NCI-H748 (cell line): ENCODE measurements at regions not wholly inside any gene's neighbourhood (a gene's known extent, or its start where the extent isn't known, plus 50 kb on each side); places are given as distances from the start of the nearest gene placed in this dataset.
"Not testable (repeated sequence)": the region's sequence is repeated elsewhere in the genome, so short reads cannot be mapped to it uniquely, and the experiment has no call there.

ENCODE experiments used
- DNase-seq: peaks from one replicate; lab custom pipeline; 2025; ENCODE audit not compliant: unreplicated experiment; lab: John Stamatoyannopoulos, UW

GRCh38 chr14:87261621-87262020 is 731.4 kb downstream of the GALC start:
- no peak for DNase-seq

GRCh38 chr14:87260460-87260859 is 732.5 kb downstream of the GALC start:
- peak; percentile 20 for DNase-seq

- DNase-seq, result no peak
These were observed 735.6 kb downstream of the GALC start for GRCh38 chr14:87257421-87257820.

GRCh38 chr14:87255058-87255457 is 737.9 kb downstream of the GALC start:
- no peak for DNase-seq

- DNase-seq, result no peak
These were observed 738.6 kb downstream of the GALC start for GRCh38 chr14:87254331-87254874.

GRCh38 chr14:87253791-87254190 is 739.2 kb downstream of the GALC start:
- not testable (repeated sequence) for DNase-seq

DNA sequence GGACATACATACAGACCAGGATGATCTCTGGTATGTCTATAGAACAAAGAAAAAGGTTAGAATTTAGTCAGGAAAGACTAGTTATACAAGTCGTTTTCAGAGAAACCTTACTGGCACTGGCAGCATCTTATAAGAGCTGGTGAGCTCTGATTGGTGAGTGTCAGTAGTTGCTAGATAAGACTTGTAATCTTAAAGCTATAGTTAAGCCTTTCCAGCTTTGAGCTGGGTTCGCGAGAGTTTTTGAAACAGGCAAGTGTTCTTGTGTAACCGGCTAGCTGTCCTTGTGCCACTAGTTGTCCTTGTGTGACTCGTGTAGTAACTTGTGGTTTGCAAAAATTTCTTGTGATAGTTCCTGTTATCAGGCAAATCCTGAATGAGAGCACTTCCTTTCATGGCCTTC is 740.9 kb downstream of the GALC start:
- no peak for DNase-seq

- DNase-seq, result peak; percentile 16
These were observed 742.0 kb downstream of the GALC start for GRCh38 chr14:87251011-87251410.

DNA sequence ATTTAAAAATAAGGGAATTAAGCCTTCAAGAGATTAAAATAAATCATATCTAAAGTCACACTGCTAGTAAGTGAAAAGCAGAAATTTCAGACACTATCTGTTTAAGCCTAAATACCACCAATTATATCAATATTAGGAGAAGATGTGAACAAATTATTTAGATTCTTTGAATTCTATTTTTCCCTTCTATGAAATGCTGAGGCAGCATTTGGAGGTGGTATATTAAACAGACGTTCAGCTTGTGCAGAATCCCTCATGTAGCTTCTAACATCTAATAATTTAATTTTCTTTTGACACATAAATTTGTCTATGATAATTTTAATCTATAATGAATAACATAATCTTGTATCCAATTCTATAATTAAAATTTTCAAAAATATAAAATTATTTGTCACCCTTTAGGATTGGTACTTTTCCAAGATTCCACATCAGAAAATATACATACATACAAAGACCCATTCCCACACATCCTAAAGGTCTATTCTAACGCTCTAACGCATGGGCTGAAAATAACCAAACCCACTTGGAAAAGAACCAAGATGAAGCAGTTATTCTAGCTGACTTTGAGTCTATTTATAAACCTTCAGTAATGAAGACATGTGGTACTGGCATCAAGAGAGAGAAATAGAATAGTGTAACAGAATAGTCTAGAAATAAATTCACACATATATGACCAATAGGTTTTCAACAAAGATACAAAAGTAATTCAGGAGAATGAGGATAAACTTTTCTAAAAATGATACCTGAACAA is 751.8 kb downstream of the GALC start:
- DNase-seq, result no peak

GRCh38 chr14:87240319-87240718 is 752.7 kb downstream of the GALC start:
- DNase-seq, result not testable (repeated sequence)

- DNase-seq, result no peak
These were observed 759.1 kb downstream of the GALC start for GRCh38 chr14:87233806-87234384.

GRCh38 chr14:87233266-87233665 is 759.7 kb downstream of the GALC start:
- DNase-seq, result no peak

DNA sequence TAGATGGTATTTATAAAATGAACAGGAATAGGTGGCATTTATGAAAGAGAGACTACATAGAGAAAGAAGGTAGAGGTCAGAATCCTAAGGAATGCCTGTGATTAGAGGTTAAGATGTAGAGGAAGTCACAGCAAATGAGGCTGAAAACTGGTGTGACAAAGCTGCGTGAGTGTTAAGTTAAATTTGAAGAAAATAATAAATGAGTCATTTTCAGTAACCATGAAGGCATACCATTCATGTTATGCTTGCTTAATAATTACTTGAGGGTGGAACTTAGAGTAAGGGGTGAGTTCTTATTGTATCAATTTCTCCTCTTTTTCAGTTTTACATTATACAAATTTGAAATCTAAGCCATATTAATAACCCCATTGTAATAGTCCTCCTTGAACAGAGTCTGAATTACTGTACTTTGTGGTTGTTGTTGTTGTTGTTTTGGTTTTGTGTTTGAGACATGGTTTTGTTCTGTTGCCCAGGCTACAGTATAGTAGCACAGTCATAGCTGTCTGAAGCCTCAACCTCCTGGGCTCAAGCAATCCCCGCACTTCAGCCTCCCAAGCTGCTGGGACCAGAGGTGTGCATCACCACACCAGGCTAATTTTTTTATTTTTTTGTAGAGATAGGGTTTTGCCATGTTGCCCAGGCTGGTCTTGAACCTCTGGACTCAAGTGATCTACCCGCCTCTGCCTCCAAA is 761.5 kb downstream of the GALC start:
- no peak for DNase-seq

DNA sequence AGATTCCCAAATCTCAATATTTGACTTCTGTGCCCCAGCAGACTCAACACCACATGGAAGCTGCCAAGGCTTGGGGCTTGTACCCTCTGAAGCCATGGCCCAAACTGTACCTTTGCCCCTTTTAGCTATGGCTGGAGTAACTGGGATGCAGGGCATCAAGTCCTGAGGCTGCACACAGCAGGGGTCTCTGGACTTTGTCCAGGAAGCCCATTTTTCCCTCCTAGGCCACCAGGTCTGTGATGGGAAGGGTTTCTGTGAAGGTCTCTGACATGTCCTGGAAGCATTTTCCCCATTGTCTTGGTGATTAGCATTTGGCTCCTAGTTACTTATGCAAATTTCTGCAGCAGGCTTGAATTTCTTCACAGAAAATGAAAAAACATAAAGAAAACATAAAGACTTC is 762.3 kb downstream of the GALC start:
- no peak for DNase-seq

DNA sequence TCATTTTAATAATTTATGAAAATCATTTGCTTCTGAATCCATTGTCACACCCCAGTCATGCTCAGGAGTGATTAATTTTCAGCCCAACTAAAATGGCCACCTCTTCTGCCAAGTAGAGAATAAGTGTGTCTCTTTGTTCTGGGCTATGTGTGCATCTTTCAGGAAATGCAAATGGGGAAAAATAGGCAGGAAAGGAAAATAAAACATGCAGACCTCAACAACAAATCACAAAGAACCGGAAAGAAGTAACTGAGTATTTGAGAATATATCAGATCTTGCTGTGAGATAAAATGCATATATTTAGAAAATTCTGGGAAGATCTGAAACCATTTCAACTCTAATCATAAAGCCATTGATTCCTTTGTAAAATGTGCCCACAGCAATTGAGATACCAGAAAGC is 763.9 kb downstream of the GALC start:
- DNase-seq, result no peak

DNA sequence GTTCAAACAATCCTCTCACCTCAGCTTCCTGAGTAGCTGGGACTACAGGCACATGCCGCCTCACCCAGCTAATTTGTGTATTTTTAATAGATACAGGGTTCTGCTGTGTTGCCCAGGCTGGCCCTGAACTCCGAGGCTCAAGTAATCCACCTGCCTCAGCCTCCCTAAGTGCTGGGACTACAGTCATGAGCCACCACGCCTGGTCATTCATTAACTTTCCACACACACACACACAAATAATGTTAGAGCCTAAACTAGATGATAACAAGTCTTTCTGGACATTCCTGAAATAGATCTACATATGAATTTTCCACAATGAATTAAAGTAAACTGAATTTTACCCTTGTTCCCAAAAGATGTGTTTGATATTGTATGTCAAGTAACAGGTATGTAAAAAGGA is 776.0 kb downstream of the GALC start:
- DNase-seq, result no peak

- no peak for DNase-seq
These were observed 778.4 kb downstream of the GALC start for GRCh38 chr14:87214558-87214957.

GRCh38 chr14:87207756-87208155 is 785.2 kb downstream of the GALC start:
- DNase-seq, result no peak

GRCh38 chr14:87205811-87206210 is 787.2 kb downstream of the GALC start:
- no peak for DNase-seq

DNA sequence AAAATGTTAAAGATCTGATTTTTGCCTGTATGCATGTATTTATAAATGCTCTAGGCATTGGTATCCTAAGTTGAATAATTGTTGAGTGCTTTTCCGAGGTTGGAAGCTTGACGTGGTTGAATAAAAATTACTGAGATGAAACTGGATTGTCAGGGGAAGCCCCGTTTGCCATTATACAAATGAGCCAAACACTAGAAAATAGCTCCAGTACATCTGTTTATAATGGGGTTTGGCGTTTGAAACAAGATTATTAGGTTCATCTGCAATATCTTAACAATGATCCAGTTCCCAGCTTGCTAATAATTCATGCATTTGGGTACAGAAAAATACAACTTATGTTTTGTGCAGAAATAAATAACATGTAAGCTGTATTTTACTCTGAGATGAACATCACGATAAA is 789.6 kb downstream of the GALC start:
- DNase-seq, result no peak

DNA sequence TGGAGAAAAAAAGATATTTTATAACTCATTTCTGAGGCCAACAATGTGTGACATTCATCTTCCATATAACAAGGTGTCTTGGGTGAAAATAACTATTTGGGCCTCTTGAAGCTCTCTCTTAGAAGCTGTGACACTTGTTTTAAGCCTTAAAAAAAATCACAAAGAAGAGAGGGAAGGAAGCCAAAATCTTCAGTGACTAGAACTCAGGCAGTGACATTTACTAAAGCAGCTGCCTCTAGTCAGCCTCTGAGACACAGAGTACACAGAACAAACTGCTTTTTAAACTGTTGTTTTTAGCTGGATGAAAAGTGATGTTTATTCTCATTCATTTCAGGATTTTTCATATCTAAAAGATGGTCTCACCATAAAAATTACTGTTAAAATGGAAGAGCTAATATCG is 793.6 kb downstream of the GALC start:
- DNase-seq, result no peak

GRCh38 chr14:87196436-87196835 is 796.5 kb downstream of the GALC start:
- no peak for DNase-seq
